Medulla oblongata (tissue), 1 donor: ENCODE measurements at regions not wholly inside any gene's neighbourhood (a gene's known extent, or its start where the extent isn't known, plus 50 kb on each side); places are given as distances from the start of the nearest gene placed in this dataset.
"Not testable (repeated sequence)": the region's sequence is repeated elsewhere in the genome, so short reads cannot be mapped to it uniquely, and the experiment has no call there.

Experiments used
- DNase-seq: peaks from one replicate; pipeline ENCODE4 v3.0.0-alpha.2; 2015; ENCODE audit errors: extremely low spot score

- not testable (repeated sequence) for DNase-seq
Measured at GRCh38 chr1:234799021-234799689, 189.2 kb upstream of the IRF2BP2 start.

- DNase-seq: not testable (repeated sequence)
Measured at GRCh38 chr1:234797216-234797615, 187.2 kb upstream of the IRF2BP2 start.

- not testable (repeated sequence) for DNase-seq
Measured at GRCh38 chr1:234796438-234796792, 186.4 kb upstream of the IRF2BP2 start.

- DNase-seq: not testable (repeated sequence)
Measured at GRCh38 chr1:234795711-234796437, 185.9 kb upstream of the IRF2BP2 start.

- DNase-seq: not testable (repeated sequence)
Measured at GRCh38 chr1:234795007-234795406, 185.0 kb upstream of the IRF2BP2 start.

GRCh38 chr1:234794452-234794851, 184.5 kb upstream of the IRF2BP2 start:
- not testable (repeated sequence) for DNase-seq

GRCh38 chr1:234793924-234794323, 183.9 kb upstream of the IRF2BP2 start:
- not testable (repeated sequence) for DNase-seq

GRCh38 chr1:234792221-234792864, 182.4 kb upstream of the IRF2BP2 start:
- DNase-seq: not testable (repeated sequence)

- not testable (repeated sequence) for DNase-seq
Measured at GRCh38 chr1:234791615-234792014, 181.6 kb upstream of the IRF2BP2 start.

- not testable (repeated sequence) for DNase-seq
Measured at GRCh38 chr1:234790333-234790732, 180.4 kb upstream of the IRF2BP2 start.

GRCh38 chr1:234787011-234787584, 177.1 kb upstream of the IRF2BP2 start:
- DNase-seq: not testable (repeated sequence)

- not testable (repeated sequence) for DNase-seq
Measured at GRCh38 chr1:234785922-234786321, 175.9 kb upstream of the IRF2BP2 start.

GRCh38 chr1:234785471-234785919, 175.5 kb upstream of the IRF2BP2 start:
- DNase-seq: not testable (repeated sequence)

GRCh38 chr1:234784108-234784507, 174.1 kb upstream of the IRF2BP2 start:
- DNase-seq: not testable (repeated sequence)

- peak; percentile 83 for DNase-seq
Measured at GRCh38 chr1:234782791-234783190, 172.8 kb upstream of the IRF2BP2 start.

- DNase-seq: peak; percentile 17
Measured at GRCh38 chr1:234782105-234782751, 172.2 kb upstream of the IRF2BP2 start.

- peak; percentile 18 for DNase-seq
Measured at GRCh38 chr1:234781241-234782065, 171.5 kb upstream of the IRF2BP2 start.

- no peak for DNase-seq
Measured at GRCh38 chr1:234780531-234781162, 170.7 kb upstream of the IRF2BP2 start.

GRCh38 chr1:234780112-234780511, 170.1 kb upstream of the IRF2BP2 start:
- DNase-seq: no peak

- not testable (repeated sequence) for DNase-seq
Measured at GRCh38 chr1:234779600-234779999, 169.6 kb upstream of the IRF2BP2 start.
